Nephron progenitor cell (in vitro differentiated cells): ENCODE measurements at regions not wholly inside any gene's neighbourhood (a gene's known extent, or its start where the extent isn't known, plus 50 kb on each side); places are given as distances from the start of the nearest gene placed in this dataset.
A peak's percentile ranks its signal among the peaks of the same experiment; 100 is the strongest.

ENCODE experiments used
- DNase-seq: peaks from one replicate; pipeline ENCODE4 v3.0.0; 2021
- H3K27ac Mint-ChIP-seq: 2 replicates; pipeline ENCODE4 v1.8.0; 2021; ENCODE audit warnings: mild to moderate bottlenecking, moderate library complexity, mixed read lengths
- H3K27me3 Mint-ChIP-seq: 2 replicates; pipeline ENCODE4 v1.8.0; 2021; ENCODE audit warnings: mild to moderate bottlenecking, low read depth, mixed read lengths; ENCODE audit not compliant: poor library complexity
- H3K36me3 Mint-ChIP-seq: 2 replicates; pipeline ENCODE4 v1.8.0; 2021; ENCODE audit warnings: low read depth, mixed read lengths
- H3K4me1 Mint-ChIP-seq: 2 replicates; pipeline ENCODE4 v1.8.0; 2021; ENCODE audit warnings: mixed read lengths
- H3K4me3 Mint-ChIP-seq: 2 replicates; pipeline ENCODE4 v1.8.0; 2021; ENCODE audit warnings: mild to moderate bottlenecking, moderate library complexity, mixed read lengths
- H3K9me3 Mint-ChIP-seq: 2 replicates; pipeline ENCODE4 v1.8.0; 2021; ENCODE audit warnings: mild to moderate bottlenecking, moderate library complexity, mixed read lengths
- TF ChIP-seq, protein P1 (sequence below): fragments of 200-600 bp; sonication (generic); IDR thresholded peaks from 2 replicates; pipeline ENCODE4 v1.5.0; 2021; ENCODE audit warnings: antibody characterized with exemption

DNA sequence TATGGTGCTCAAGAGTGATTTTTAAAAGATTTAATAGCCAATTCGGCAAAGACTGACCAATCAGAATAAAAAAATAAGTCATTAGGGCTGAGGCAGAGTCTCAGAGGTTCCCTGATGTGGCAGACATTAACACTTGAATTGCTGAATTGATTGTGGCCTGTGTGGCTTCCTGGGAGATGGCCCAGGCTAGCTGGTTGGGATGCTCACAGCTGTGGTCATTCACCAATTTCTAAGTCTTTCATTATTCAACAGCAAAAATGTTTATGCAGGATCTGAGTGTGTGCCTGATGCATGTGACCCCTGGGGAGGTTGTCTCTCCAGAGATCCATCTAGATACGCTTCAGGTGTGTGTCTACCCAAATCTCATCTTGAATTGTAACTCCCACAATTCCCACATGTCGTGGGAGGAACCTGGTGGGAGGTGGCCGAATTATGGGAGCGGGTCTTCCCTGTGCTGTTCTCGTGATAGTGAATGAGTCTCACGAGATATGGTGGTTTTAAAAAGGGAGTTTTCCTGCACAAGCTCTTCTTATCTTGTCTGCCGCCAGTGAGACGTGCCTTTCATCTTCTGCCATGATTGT lies 632.6 kb upstream of the SEMA6A start:
- no peak overlapping the region for H3K27ac Mint-ChIP-seq
- H3K4me1 Mint-ChIP-seq = peaks cover 22% of the 10 kb centered on the region

DNA sequence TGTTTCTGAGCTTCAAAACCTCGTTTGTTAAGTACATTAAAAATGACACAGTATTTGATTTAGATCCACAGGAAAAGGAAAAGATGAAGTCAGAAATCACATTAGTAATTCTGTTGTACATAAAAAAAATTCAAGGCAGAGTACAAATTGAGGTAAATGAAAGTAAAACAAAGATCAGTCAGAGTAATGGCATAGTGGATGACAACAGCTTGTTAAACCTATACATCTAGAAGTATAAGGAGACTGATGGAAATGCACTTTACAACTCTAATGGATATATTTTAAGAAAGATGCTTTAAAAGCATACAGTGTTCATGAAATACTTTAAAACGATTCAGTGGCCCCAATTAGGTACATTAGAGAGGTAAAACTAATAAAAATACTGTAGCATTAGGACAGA lies 631.3 kb upstream of the SEMA6A start:
- no peak for DNase-seq
- peaks cover 28% of the 10 kb centered on the region for H3K4me1 Mint-ChIP-seq
- no peak overlapping the region for H3K4me3 Mint-ChIP-seq
- H3K9me3 Mint-ChIP-seq = peaks cover 6% of the 10 kb centered on the region
- peaks cover 2% of the 10 kb centered on the region for H3K27me3 Mint-ChIP-seq
- TF ChIP-seq, protein P1, sequence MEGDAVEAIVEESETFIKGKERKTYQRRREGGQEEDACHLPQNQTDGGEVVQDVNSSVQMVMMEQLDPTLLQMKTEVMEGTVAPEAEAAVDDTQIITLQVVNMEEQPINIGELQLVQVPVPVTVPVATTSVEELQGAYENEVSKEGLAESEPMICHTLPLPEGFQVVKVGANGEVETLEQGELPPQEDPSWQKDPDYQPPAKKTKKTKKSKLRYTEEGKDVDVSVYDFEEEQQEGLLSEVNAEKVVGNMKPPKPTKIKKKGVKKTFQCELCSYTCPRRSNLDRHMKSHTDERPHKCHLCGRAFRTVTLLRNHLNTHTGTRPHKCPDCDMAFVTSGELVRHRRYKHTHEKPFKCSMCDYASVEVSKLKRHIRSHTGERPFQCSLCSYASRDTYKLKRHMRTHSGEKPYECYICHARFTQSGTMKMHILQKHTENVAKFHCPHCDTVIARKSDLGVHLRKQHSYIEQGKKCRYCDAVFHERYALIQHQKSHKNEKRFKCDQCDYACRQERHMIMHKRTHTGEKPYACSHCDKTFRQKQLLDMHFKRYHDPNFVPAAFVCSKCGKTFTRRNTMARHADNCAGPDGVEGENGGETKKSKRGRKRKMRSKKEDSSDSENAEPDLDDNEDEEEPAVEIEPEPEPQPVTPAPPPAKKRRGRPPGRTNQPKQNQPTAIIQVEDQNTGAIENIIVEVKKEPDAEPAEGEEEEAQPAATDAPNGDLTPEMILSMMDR = no peak
- H3K27ac Mint-ChIP-seq = no peak overlapping the region
- no peaks in the 10 kb centered on the region for H3K36me3 Mint-ChIP-seq

More for the DNA sequence above, 632.6 kb upstream of the SEMA6A start:
- H3K27me3 Mint-ChIP-seq = peaks cover 2% of the 10 kb centered on the region
- H3K4me3 Mint-ChIP-seq = no peak overlapping the region
- H3K36me3 Mint-ChIP-seq = no peaks in the 10 kb centered on the region
- DNase-seq = no peak
- TF ChIP-seq, protein P1 = no peak
- peaks cover 6% of the 10 kb centered on the region for H3K9me3 Mint-ChIP-seq

DNA sequence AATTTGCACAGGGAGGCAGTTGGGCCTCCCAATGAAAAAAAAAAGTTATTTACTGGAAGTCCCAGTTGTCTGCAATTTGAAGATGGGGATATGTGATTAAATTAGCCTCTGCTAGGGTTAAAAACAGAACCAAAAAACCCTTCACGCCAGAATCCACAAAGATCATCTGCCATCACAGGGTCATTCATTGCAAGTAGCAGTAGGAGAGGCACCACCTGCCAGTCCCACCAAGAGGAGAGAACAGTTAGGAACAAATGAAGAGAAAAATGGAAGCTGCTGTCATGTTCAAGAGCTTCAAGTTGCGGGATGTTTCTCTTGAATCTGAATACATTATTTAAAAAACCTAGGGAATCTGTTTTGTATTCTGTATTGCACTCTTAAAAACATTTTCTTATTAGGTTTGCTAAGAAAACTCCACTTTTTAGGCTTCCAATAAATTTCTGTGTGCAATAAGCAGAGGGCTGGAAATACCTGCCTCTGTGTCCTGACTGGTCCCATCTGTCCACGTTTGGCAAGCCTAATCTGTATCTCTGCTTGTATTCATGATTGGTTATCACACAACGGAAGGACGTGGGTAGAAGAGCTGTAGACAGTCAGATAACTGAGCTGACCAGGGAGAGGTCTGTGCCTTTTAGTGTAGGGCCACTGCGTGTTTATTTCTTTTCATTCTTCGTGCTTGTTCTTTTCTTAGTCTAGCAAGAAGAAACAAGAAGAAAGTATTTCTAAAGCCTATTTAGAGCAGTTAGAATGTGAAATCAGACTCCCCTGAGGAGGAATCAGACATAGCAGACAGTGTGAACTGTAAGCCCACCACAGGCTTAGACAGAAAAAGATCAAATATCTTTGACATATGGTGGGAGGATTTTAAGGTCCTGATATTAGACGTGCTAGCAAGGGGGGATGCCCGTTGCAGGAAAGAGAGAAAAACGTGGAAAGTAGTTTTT lies 630.6 kb upstream of the SEMA6A start:
- DNase-seq = no peak
- H3K27me3 Mint-ChIP-seq = peaks cover 2% of the 10 kb centered on the region
- H3K36me3 Mint-ChIP-seq = no peaks in the 10 kb centered on the region
- H3K4me3 Mint-ChIP-seq = no peak overlapping the region
- H3K4me1 Mint-ChIP-seq = peaks cover 29% of the 10 kb centered on the region
- H3K27ac Mint-ChIP-seq = peak overlapping the region; percentile 20
- TF ChIP-seq, protein P1 = no peak
- peaks cover 6% of the 10 kb centered on the region for H3K9me3 Mint-ChIP-seq

DNA sequence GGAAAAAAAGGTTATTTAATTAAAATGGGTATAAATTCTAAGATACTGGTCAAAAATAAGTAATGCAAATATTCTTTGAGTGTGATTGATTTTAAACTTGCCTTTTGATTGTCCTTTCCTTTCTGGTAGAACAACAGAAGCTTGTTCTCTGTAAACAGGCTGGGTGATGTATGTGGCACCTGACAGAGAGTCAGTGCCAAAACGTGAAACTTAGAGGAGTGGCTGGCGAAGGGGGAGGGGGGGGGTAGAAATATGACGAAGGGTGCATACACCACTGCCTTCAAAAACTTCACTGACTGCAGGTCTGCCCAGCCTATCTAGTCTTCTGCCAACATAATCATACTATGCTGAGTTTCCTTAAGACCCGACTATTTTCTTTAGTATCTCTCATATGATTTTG lies 629.8 kb upstream of the SEMA6A start:
- H3K4me1 Mint-ChIP-seq = peaks cover 29% of the 10 kb centered on the region
- TF ChIP-seq, protein P1 = no peak
- no peaks in the 10 kb centered on the region for H3K36me3 Mint-ChIP-seq
- H3K9me3 Mint-ChIP-seq = peaks cover 1% of the 10 kb centered on the region
- no peak overlapping the region for H3K4me3 Mint-ChIP-seq
- H3K27me3 Mint-ChIP-seq = peaks cover 2% of the 10 kb centered on the region
- H3K27ac Mint-ChIP-seq = no peak overlapping the region
- DNase-seq = no peak

DNA sequence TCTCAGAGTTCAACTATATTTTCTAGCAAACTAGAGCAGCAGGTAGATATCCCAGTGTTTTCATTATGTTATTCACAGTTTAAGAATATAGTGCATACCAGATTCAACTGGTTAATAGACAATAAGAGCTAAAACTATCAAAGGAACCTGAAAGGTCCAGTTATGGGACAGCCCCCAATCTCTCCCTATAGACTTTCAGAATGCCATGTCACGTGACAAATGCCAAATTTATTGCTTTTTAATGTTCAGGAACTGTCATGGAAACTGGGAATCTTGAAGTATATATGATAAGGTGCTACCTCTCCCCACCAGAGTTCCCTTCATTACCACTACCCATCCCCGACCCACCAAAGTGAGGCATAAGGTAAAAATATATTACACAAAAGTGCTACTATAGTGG lies 629.0 kb upstream of the SEMA6A start:
- peaks cover 29% of the 10 kb centered on the region for H3K4me1 Mint-ChIP-seq
- H3K27me3 Mint-ChIP-seq = peaks cover 2% of the 10 kb centered on the region
- no peak overlapping the region for H3K27ac Mint-ChIP-seq
- H3K9me3 Mint-ChIP-seq = no peaks in the 10 kb centered on the region
- TF ChIP-seq, protein P1 = no peak
- DNase-seq = no peak
- H3K36me3 Mint-ChIP-seq = no peaks in the 10 kb centered on the region
- H3K4me3 Mint-ChIP-seq = no peak overlapping the region
